CD4-positive, alpha-beta T cell treated with Interleukin-4 for 4 hours (primary cell): ENCODE measurements at regions not wholly inside any gene's neighbourhood (a gene's known extent, or its start where the extent isn't known, plus 50 kb on each side); places are given as distances from the start of the nearest gene placed in this dataset.
"Not testable (repeated sequence)": the region's sequence is repeated elsewhere in the genome, so short reads cannot be mapped to it uniquely, and the experiment has no call there.

Experiments used
- DNase-seq: peaks from one replicate; pipeline ENCODE4 v3.0.0-alpha.2; 2020

GRCh38 chr11:110859240-110859840 lies 147.1 kb upstream of the ARHGAP20 start:
- no peak for DNase-seq

GRCh38 chr11:110858547-110858921 lies 146.3 kb upstream of the ARHGAP20 start:
- no peak for DNase-seq

- DNase-seq, result no peak
These were observed 145.8 kb upstream of the ARHGAP20 start for GRCh38 chr11:110857892-110858546.

- no peak for DNase-seq
These were observed 145.0 kb upstream of the ARHGAP20 start for GRCh38 chr11:110856996-110857812.

- DNase-seq, result no peak
These were observed 144.1 kb upstream of the ARHGAP20 start for GRCh38 chr11:110856340-110856739.

GRCh38 chr11:110855191-110855590 lies 143.0 kb upstream of the ARHGAP20 start:
- no peak for DNase-seq

GRCh38 chr11:110852921-110853490 lies 140.8 kb upstream of the ARHGAP20 start:
- no peak for DNase-seq

- DNase-seq, result no peak
These were observed 138.6 kb upstream of the ARHGAP20 start for GRCh38 chr11:110850846-110851245.

- DNase-seq, result not testable (repeated sequence)
These were observed 130.8 kb upstream of the ARHGAP20 start for GRCh38 chr11:110843053-110843452.

GRCh38 chr11:110838808-110839207 lies 126.6 kb upstream of the ARHGAP20 start:
- DNase-seq, result no peak

- DNase-seq, result no peak
These were observed 125.4 kb upstream of the ARHGAP20 start for GRCh38 chr11:110837603-110838002.

- no peak for DNase-seq
These were observed 122.9 kb upstream of the ARHGAP20 start for GRCh38 chr11:110835106-110835505.

- DNase-seq, result no peak
These were observed 120.8 kb upstream of the ARHGAP20 start for GRCh38 chr11:110833033-110833484.

GRCh38 chr11:110832539-110832938 lies 120.3 kb upstream of the ARHGAP20 start:
- DNase-seq, result no peak

GRCh38 chr11:110832080-110832479 lies 119.8 kb upstream of the ARHGAP20 start:
- no peak for DNase-seq

GRCh38 chr11:110830747-110831146 lies 118.5 kb upstream of the ARHGAP20 start:
- DNase-seq, result no peak

GRCh38 chr11:110830344-110830743 lies 118.1 kb upstream of the ARHGAP20 start:
- DNase-seq, result no peak

- DNase-seq, result no peak
These were observed 117.6 kb upstream of the ARHGAP20 start for GRCh38 chr11:110829873-110830272.

- DNase-seq, result no peak
These were observed 115.8 kb upstream of the ARHGAP20 start for GRCh38 chr11:110828086-110828485.

- DNase-seq, result no peak
These were observed 115.0 kb upstream of the ARHGAP20 start for GRCh38 chr11:110827276-110827675.

GRCh38 chr11:110824912-110825620 lies 112.8 kb upstream of the ARHGAP20 start:
- DNase-seq, result no peak

- DNase-seq, result no peak
These were observed 105.9 kb upstream of the ARHGAP20 start for GRCh38 chr11:110818032-110818687.
